GM12878 (cell line): ENCODE measurements at regions not wholly inside any gene's neighbourhood (a gene's known extent, or its start where the extent isn't known, plus 50 kb on each side); places are given as distances from the start of the nearest gene placed in this dataset.

Experiments used
- ATAC-seq: fragments of 200-7000 bp; cut with Tn5 transposase; 3 replicates; pipeline ENCODE4 v1.9.1; 2020; ENCODE audit warnings: mild to moderate bottlenecking, moderate library complexity
- BruUV-seq: library from RNA; stranded (reverse); fragments of 400-500 nt; replicated peaks from 2 replicates; lab custom pipeline; 2021; lab: Mats Ljungman, UMichigan
- CTCF ChIA-PET: fragments of 300-600 bp; sonication (Branson Sonifier 250); formaldehyde crosslinking; extraction: SDS; loops from one replicate; lab custom pipeline; 2021; ENCODE audit warnings: inconsistent platforms; lab: Yijun Ruan, JAX
- POLR2A ChIA-PET: fragments of 350-600 bp; formaldehyde crosslinking; extraction: SDS; loops from one replicate; lab custom pipeline; 2021; ENCODE audit warnings: inconsistent platforms; lab: Charles Lee
- RAD21 ChIA-PET: fragments of 300-600 bp; sonication (Branson Sonifier 250); formaldehyde crosslinking; loops from one replicate; lab custom pipeline; 2023; ENCODE audit warnings: antibody characterized with exemption; ENCODE audit not compliant: unreplicated experiment; lab: Charles Lee
- SMC1A ChIA-PET: fragments of 300-600 bp; sonication (Branson Sonifier 250); formaldehyde crosslinking; loops from one replicate; lab custom pipeline; 2023; ENCODE audit not compliant: unreplicated experiment, uncharacterized antibody; lab: Charles Lee
- DNase-seq: peaks from one replicate; pipeline ENCODE4 v3.0.0-alpha.2; 2011; ENCODE audit warnings: low read depth, low spot score
- FAIRE-seq: peaks from 3 replicates; lab custom pipeline; 2011; peaks lifted over from hg19 to GRCh38; lab: Jason Lieb, UNC
- H2AFZ ChIP-seq: 2 replicates; pipeline ENCODE4 v1.6.0; 2011; ENCODE audit warnings: low read depth, low read length, control low read depth; ENCODE audit not compliant: control insufficient read depth
- H3K27ac ChIP-seq: 2 replicates; pipeline ENCODE4 v1.5.1; 2011; ENCODE audit warnings: control low read depth; ENCODE audit not compliant: control insufficient read depth, insufficient read depth
- H3K27me3 ChIP-seq, 2 experiments: replicated peaks in 1 of 2; 2 replicates each; pipeline versions ENCODE4 v1.6.0 to v1.6.1; 2011; ENCODE audit warnings: low read length in 1 of 2; ENCODE audit not compliant: control insufficient read depth in 2 of 2, insufficient read depth in 2 of 2
- H3K36me3 ChIP-seq, 2 experiments: 2 replicates each; pipeline ENCODE4 v1.5.1; 2011; ENCODE audit warnings: low read length in 1 of 2; ENCODE audit not compliant: control insufficient read depth in 2 of 2, insufficient read depth in 2 of 2
- H3K4me1 ChIP-seq: 2 replicates; pipeline ENCODE4 v1.6.1; 2011; ENCODE audit warnings: mild to moderate bottlenecking, low read length, moderate library complexity, mixed read lengths; ENCODE audit not compliant: control insufficient read depth, insufficient read depth
- H3K4me2 ChIP-seq: 2 replicates; pipeline ENCODE4 v1.6.0; 2011; ENCODE audit warnings: control low read depth; ENCODE audit not compliant: control insufficient read depth, insufficient read depth
- H3K4me3 ChIP-seq: fragments of 200-600 bp; sonication (generic); 2 replicates; pipeline ENCODE4 v1.5.1; 2016
- H3K79me2 ChIP-seq: 2 replicates; pipeline ENCODE4 v1.6.0; 2011; ENCODE audit warnings: low read length; ENCODE audit not compliant: control insufficient read depth, insufficient read depth
- H3K9ac ChIP-seq: 2 replicates; pipeline ENCODE4 v1.8.0; 2011; ENCODE audit warnings: low read length, control low read depth, mixed read lengths; ENCODE audit not compliant: control insufficient read depth, insufficient read depth
- H3K9me3 ChIP-seq: replicated peaks from 3 replicates; pipeline ENCODE4 v1.5.1; 2011; ENCODE audit warnings: mild to moderate bottlenecking, low read length; ENCODE audit not compliant: control insufficient read depth, insufficient read depth
- H4K20me1 ChIP-seq: 2 replicates; pipeline ENCODE4 v1.6.0; 2011; ENCODE audit not compliant: control insufficient read depth, insufficient read depth
- FOXM1 ChIP-seq: IDR thresholded peaks from 2 replicates; pipeline ENCODE4 v1.6.1; 2012; ENCODE audit warnings: low read depth, mild to moderate bottlenecking, inconsistent platforms, low read length, moderate library complexity
- MYB ChIP-seq: fragments of 150-350 bp; IDR thresholded peaks from 2 replicates; pipeline ENCODE4 v1.6.1; 2014; ENCODE audit warnings: mild to moderate bottlenecking, low read depth, low read length, borderline replicate concordance
- NFYA ChIP-seq: IDR thresholded peaks from 2 replicates; pipeline ENCODE4 v1.6.1; 2011; ENCODE audit warnings: low read depth, mild to moderate bottlenecking, low read length, improper control_type of control experiment, borderline replicate concordance
- PML ChIP-seq: IDR thresholded peaks from 2 replicates; pipeline ENCODE4 v1.6.1; 2012; ENCODE audit warnings: low read length, inconsistent platforms
- ZNF217 ChIP-seq: fragments of 450-650 bp; IDR thresholded peaks from 2 replicates; pipeline ENCODE4 v1.6.1; 2017; ENCODE audit warnings: antibody characterized with exemption, mild to moderate bottlenecking
- ZNF622 ChIP-seq: fragments of 450-650 bp; IDR thresholded peaks from 2 replicates; pipeline ENCODE4 v1.6.1; 2017; ENCODE audit warnings: mild to moderate bottlenecking, inconsistent platforms
- WGBS: methylation state at CpG from one replicate; pipeline ENCODE4 v1.1.6; 2016; ENCODE audit warnings: low lambda C conversion rate; ENCODE audit not compliant: insufficient replicate concordance, insufficient coverage; ENCODE audit errors: missing lambda C conversion rate; 5-methylcytosine and 5-hydroxymethylcytosine counted together
- in situ Hi-C: fragments of 300-500 bp; cut with MboI; formaldehyde crosslinking; loops from 9 replicates; pipeline ENCODE4 v1.14.3; 2018; ENCODE audit warnings: mixed read lengths
- intact Hi-C: fragments of 100-400 bp; cut with micrococcal nuclease; formaldehyde crosslinking; loops from one replicate; pipeline ENCODE4 v1.14.2; 2022; ENCODE audit not compliant: unreplicated experiment
- TF ChIP-seq, protein P1 (sequence below): IDR thresholded peaks from 2 replicates; pipeline ENCODE4 v1.6.1; 2012; ENCODE audit warnings: low read depth, low read length, improper control_type of control experiment
- TF ChIP-seq, protein P2 (sequence below): fragments of 450-650 bp; IDR thresholded peaks from 2 replicates; pipeline ENCODE4 v1.6.1; 2017; ENCODE audit warnings: antibody characterized with exemption, mild to moderate bottlenecking, moderate library complexity

DNA sequence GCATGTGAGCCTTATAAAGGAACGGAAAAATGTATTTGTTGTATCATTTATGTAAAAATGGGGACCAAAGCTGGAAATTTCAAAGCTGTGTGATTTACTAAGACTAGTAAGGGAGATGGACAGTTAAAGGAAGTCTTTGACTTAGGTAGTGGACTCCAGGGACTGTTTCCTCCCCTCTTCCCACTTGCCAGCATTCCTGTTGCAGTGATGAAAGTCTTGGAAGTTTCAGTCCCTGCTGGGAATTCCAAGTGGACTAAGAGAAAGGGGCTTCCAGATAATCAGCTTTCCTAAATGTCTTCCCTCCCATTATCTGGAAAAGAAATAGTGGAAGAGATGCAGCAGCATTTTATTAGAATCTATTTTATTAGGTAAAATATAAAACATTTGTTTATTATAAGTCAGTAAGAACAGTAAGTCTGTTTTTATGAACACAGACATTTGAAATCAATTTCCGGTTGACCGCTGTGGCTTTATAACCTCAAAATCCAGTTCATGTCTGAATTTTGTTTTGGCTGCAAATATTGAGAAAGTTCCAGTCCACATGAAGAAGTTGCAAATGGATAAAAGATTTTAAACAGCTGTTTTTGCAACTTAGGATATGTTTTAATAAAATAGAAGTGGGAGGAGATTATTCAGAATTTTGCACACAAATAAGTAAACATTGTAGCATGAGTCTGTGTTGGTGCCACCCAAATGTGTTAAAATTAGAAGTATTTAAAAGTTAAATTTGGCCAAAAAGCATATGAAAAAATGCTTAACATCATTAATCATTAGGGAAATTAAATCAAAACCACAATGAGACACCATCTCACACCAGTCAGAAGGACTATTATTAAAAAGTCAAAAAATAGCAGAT is 141.8 kb downstream of the IL20RB start (continued):
- TF ChIP-seq MYB: no peak
- TF ChIP-seq, protein P1, sequence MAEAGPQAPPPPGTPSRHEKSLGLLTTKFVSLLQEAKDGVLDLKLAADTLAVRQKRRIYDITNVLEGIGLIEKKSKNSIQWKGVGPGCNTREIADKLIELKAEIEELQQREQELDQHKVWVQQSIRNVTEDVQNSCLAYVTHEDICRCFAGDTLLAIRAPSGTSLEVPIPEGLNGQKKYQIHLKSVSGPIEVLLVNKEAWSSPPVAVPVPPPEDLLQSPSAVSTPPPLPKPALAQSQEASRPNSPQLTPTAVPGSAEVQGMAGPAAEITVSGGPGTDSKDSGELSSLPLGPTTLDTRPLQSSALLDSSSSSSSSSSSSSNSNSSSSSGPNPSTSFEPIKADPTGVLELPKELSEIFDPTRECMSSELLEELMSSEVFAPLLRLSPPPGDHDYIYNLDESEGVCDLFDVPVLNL: no peak

DNA sequence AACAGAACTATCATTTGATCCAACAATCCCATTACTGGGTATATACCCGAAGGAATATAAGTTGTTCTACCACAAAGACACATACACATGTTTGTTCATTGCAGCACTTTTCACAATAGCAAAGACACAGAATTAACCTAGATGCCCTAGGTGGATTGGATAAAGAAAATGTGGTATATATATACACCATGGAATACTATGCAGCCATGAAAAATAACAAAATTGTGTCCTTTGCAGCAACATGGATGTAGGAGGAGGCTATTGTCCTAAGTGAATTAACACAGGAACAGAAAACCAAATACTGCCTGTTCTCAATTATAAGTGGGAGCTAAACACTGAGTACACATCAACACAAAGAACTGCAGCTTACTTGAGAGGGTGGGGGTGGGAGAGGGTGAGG is 142.5 kb downstream of the IL20RB start:
- RAD21 ChIA-PET: interaction anchor here (1.5 to 1.7 kb wide), 2 partner anchors 11 to 953 kb away, joined by 6 to 9 read pairs; no protein-coding TSS in a partner anchor
- POLR2A ChIA-PET: no interaction called here
- Histone ChIP-seq H3K36me3 (no peaks in the 10 kb centered on the region), H3K4me2 (no peak overlapping the region), H3K4me1 (no peaks in the 10 kb centered on the region), H2AFZ (no peak overlapping the region), H3K27me3 (no peaks in the 10 kb centered on the region), H3K27ac (no peak overlapping the region), H4K20me1 (no peaks in the 10 kb centered on the region), H3K4me3 (no peak overlapping the region), H3K79me2 (no peaks in the 10 kb centered on the region), H3K9ac (no peak overlapping the region), H3K9me3 (no peaks in the 10 kb centered on the region)
- DNase-seq (no peak), FAIRE-seq (no peak), ATAC-seq (no peak)
- WGBS: 93% methylated on average over 1 of the region's 1 CpG
- CTCF ChIA-PET: interaction anchor here (1.4 to 3.3 kb wide), 2 partner anchors 10 to 68 kb away, joined by 6 to 21 read pairs; no protein-coding TSS in a partner anchor
- SMC1A ChIA-PET: interaction anchor here (1.0 to 1.7 kb wide), 2 partner anchors 11 to 122 kb away, joined by 3 to 5 read pairs; no protein-coding TSS in a partner anchor
- intact Hi-C loops: loop anchor here (5.0 kb wide), 1 partner anchor 677 kb away; no protein-coding TSS in a partner anchor
- in situ Hi-C loops: loop anchor here (5.0 kb wide), 1 partner anchor 952 kb away; no protein-coding TSS in a partner anchor
- no TSS peak for BruUV-seq
- no peak for TF ChIP-seq ZNF217
- no peak for TF ChIP-seq NFYA
- TF ChIP-seq PML: no peak
- TF ChIP-seq FOXM1: no peak
- TF ChIP-seq, protein P2, sequence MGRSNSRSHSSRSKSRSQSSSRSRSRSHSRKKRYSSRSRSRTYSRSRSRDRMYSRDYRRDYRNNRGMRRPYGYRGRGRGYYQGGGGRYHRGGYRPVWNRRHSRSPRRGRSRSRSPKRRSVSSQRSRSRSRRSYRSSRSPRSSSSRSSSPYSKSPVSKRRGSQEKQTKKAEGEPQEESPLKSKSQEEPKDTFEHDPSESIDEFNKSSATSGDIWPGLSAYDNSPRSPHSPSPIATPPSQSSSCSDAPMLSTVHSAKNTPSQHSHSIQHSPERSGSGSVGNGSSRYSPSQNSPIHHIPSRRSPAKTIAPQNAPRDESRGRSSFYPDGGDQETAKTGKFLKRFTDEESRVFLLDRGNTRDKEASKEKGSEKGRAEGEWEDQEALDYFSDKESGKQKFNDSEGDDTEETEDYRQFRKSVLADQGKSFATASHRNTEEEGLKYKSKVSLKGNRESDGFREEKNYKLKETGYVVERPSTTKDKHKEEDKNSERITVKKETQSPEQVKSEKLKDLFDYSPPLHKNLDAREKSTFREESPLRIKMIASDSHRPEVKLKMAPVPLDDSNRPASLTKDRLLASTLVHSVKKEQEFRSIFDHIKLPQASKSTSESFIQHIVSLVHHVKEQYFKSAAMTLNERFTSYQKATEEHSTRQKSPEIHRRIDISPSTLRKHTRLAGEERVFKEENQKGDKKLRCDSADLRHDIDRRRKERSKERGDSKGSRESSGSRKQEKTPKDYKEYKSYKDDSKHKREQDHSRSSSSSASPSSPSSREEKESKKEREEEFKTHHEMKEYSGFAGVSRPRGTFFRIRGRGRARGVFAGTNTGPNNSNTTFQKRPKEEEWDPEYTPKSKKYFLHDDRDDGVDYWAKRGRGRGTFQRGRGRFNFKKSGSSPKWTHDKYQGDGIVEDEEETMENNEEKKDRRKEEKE: no peak
- TF ChIP-seq ZNF622: no peak
